ENCODE measurements at regions not wholly inside any gene's neighbourhood (a gene's known extent, or its start where the extent isn't known, plus 50 kb on each side); places are given as distances from the start of the nearest gene placed in this dataset.

- TF ChIP-seq CSRNP3 (CRISPR knock-in tag; IDR thresholded peaks at IDR 0.05) (no peak), OSR1 (CRISPR knock-in tag; IDR thresholded peaks at IDR 0.05) (no peak), ESRRG (CRISPR knock-in tag; IDR thresholded peaks at IDR 0.05) (no peak), TCF4 (CRISPR knock-in tag; IDR thresholded peaks at IDR 0.05; ENCODE audit: borderline replicate concordance) (no peak), RARB (CRISPR knock-in tag; IDR thresholded peaks at IDR 0.05) (no peak), GLIS3 (CRISPR knock-in tag; IDR thresholded peaks at IDR 0.05) (no peak)
These were observed 100.0 kb downstream of the IL12A start (continued) for GRCh38 chr3:160088492-160089137.

DNA sequence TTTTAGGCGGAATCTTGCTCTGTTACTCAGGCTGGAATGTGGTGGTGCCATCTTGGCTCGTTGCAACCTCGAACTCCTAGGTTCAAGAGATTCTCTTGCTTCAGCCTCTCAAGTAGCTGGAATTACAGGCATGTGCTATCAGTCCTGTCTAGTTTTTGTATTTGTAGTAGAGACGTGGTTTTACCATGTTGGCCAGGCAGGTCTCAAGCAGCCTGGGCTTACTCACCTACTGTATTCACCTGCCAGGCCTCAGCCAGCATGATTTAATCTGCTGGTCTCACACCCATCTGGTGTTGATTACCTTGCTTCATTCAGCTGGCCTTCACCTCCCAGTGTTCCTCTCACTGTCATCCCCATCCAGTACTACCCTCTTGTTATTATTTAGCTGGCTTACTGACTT lies 102.0 kb downstream of the IL12A start:
- ATAC-seq: no peak
- TF ChIP-seq TCF4 (CRISPR knock-in tag; IDR thresholded peaks at IDR 0.05; ENCODE audit: borderline replicate concordance) (no peak), ZFP30 (CRISPR knock-in tag; IDR thresholded peaks at IDR 0.05) (no peak), ISL1 (CRISPR knock-in tag; IDR thresholded peaks at IDR 0.05) (no peak), CSDC2 (CRISPR knock-in tag; IDR thresholded peaks at IDR 0.05) (no peak), ESRRG (CRISPR knock-in tag; IDR thresholded peaks at IDR 0.05) (no peak), ZNF565 (CRISPR knock-in tag; conservative IDR thresholded peaks at IDR 0.05; ENCODE audit: low read depth) (no peak)

- TF ChIP-seq GLIS3 (CRISPR knock-in tag; IDR thresholded peaks at IDR 0.05) (no peak), ISL1 (CRISPR knock-in tag; IDR thresholded peaks at IDR 0.05) (no peak), SNAI2 (CRISPR knock-in tag; IDR thresholded peaks at IDR 0.05) (no peak), ZNF8 (CRISPR knock-in tag; IDR thresholded peaks at IDR 0.05) (no peak)
- ATAC-seq: no peak
These were observed 102.8 kb downstream of the IL12A start for GRCh38 chr3:160091441-160091840.

GRCh38 chr3:160092760-160093159 lies 104.1 kb downstream of the IL12A start:
- no peak for ATAC-seq
- TF ChIP-seq, protein P1, sequence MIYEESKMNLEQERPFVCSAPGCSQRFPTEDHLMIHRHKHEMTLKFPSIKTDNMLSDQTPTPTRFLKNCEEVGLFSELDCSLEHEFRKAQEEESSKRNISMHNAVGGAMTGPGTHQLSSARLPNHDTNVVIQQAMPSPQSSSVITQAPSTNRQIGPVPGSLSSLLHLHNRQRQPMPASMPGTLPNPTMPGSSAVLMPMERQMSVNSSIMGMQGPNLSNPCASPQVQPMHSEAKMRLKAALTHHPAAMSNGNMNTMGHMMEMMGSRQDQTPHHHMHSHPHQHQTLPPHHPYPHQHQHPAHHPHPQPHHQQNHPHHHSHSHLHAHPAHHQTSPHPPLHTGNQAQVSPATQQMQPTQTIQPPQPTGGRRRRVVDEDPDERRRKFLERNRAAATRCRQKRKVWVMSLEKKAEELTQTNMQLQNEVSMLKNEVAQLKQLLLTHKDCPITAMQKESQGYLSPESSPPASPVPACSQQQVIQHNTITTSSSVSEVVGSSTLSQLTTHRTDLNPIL (CRISPR knock-in tag; IDR thresholded peaks at IDR 0.05; ENCODE audit: low read depth): no peak
- TF ChIP-seq TOX (CRISPR knock-in tag; IDR thresholded peaks at IDR 0.05; ENCODE audit: borderline replicate concordance): no peak
- no peak for TF ChIP-seq ESRRG (CRISPR knock-in tag; IDR thresholded peaks at IDR 0.05)
- TF ChIP-seq, protein P2, sequence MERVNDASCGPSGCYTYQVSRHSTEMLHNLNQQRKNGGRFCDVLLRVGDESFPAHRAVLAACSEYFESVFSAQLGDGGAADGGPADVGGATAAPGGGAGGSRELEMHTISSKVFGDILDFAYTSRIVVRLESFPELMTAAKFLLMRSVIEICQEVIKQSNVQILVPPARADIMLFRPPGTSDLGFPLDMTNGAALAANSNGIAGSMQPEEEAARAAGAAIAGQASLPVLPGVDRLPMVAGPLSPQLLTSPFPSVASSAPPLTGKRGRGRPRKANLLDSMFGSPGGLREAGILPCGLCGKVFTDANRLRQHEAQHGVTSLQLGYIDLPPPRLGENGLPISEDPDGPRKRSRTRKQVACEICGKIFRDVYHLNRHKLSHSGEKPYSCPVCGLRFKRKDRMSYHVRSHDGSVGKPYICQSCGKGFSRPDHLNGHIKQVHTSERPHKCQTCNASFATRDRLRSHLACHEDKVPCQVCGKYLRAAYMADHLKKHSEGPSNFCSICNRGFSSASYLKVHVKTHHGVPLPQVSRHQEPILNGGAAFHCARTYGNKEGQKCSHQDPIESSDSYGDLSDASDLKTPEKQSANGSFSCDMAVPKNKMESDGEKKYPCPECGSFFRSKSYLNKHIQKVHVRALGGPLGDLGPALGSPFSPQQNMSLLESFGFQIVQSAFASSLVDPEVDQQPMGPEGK (CRISPR knock-in tag; IDR thresholded peaks at IDR 0.05; ENCODE audit: borderline replicate concordance): no peak
- no peak for TF ChIP-seq CSRNP3 (CRISPR knock-in tag; IDR thresholded peaks at IDR 0.05)
- TF ChIP-seq ZNF70 (CRISPR knock-in tag; IDR thresholded peaks at IDR 0.05): no peak
- no peak for TF ChIP-seq CSDC2 (CRISPR knock-in tag; IDR thresholded peaks at IDR 0.05)
- no peak for TF ChIP-seq ZFP30 (CRISPR knock-in tag; IDR thresholded peaks at IDR 0.05)
- TF ChIP-seq ARNTL (CRISPR knock-in tag; IDR thresholded peaks at IDR 0.05; ENCODE audit: borderline replicate concordance, low read depth): no peak
- no peak for TF ChIP-seq PPARA (CRISPR knock-in tag; IDR thresholded peaks at IDR 0.05; ENCODE audit: borderline replicate concordance)

DNA sequence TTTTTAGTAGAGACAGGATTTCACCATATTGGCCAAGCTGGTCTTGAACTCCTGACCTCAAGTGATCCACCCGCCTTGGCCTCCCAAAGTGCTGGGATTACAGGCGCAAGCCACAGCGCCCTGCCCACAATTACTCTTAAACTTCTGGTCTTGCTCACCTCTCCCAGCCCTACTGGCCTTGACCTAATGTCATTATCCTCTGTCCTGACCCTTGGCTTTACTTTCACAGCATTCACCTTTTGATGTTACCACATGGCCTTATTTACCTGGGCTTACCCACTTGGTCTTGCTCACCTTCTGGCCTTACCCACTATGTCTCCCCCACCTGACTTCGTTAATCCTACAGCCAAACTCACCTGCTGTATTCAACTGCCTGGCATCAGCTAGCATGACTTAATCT lies 105.9 kb downstream of the IL12A start:
- no peak for ATAC-seq
- TF ChIP-seq CSRNP3 (CRISPR knock-in tag; IDR thresholded peaks at IDR 0.05) (no peak), PPARA (CRISPR knock-in tag; IDR thresholded peaks at IDR 0.05; ENCODE audit: borderline replicate concordance) (no peak), TCF4 (CRISPR knock-in tag; IDR thresholded peaks at IDR 0.05; ENCODE audit: borderline replicate concordance) (no peak), BACH2 (CRISPR knock-in tag; IDR thresholded peaks at IDR 0.05; ENCODE audit: borderline replicate concordance) (no peak), ZC3H10 (CRISPR knock-in tag; IDR thresholded peaks at IDR 0.05) (no peak), ISL1 (CRISPR knock-in tag; IDR thresholded peaks at IDR 0.05) (no peak)
- TF ChIP-seq, protein P3, sequence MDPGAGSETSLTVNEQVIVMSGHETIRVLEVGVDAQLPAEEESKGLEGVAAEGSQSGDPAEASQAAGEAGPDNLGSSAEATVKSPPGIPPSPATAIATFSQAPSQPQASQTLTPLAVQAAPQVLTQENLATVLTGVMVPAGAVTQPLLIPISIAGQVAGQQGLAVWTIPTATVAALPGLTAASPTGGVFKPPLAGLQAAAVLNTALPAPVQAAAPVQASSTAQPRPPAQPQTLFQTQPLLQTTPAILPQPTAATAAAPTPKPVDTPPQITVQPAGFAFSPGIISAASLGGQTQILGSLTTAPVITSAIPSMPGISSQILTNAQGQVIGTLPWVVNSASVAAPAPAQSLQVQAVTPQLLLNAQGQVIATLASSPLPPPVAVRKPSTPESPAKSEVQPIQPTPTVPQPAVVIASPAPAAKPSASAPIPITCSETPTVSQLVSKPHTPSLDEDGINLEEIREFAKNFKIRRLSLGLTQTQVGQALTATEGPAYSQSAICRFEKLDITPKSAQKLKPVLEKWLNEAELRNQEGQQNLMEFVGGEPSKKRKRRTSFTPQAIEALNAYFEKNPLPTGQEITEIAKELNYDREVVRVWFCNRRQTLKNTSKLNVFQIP (CRISPR knock-in tag; IDR thresholded peaks at IDR 0.05; ENCODE audit: borderline replicate concordance, low read depth): no peak

Measured in SK-N-SH treated with all-trans-retinoic acid at 6 μM for 48 hours (cell line).